NCI-H187 (cell line): ENCODE measurements at regions not wholly inside any gene's neighbourhood (a gene's known extent, or its start where the extent isn't known, plus 50 kb on each side); places are given as distances from the start of the nearest gene placed in this dataset.
"Not testable (repeated sequence)": the region's sequence is repeated elsewhere in the genome, so short reads cannot be mapped to it uniquely, and the experiment has no call there.

ENCODE experiments used
- DNase-seq, 2 experiments: peaks; one replicate each; lab custom pipeline; 2025; lab: John Stamatoyannopoulos, UW

DNA sequence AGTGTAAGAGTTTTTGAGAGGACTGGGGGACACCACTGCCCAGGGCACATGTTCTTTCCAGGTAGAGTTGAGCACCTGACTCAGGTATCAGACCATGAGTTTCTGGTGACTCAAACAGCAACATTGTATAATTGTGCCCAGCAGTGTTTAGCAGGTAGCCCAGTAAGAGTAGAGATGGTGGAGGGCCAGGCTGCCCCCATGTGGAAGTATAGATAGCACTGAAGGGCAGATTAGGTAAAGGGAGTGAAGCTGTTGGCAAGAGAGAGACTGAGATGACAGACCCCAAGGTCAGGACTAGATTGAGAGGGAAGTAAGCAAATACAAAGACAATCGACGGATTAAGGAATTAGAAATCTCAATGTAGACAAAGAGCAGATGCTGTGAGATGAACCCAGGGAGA is 74.6 kb downstream of the TRIM42 start:
- no peak for DNase-seq

DNA sequence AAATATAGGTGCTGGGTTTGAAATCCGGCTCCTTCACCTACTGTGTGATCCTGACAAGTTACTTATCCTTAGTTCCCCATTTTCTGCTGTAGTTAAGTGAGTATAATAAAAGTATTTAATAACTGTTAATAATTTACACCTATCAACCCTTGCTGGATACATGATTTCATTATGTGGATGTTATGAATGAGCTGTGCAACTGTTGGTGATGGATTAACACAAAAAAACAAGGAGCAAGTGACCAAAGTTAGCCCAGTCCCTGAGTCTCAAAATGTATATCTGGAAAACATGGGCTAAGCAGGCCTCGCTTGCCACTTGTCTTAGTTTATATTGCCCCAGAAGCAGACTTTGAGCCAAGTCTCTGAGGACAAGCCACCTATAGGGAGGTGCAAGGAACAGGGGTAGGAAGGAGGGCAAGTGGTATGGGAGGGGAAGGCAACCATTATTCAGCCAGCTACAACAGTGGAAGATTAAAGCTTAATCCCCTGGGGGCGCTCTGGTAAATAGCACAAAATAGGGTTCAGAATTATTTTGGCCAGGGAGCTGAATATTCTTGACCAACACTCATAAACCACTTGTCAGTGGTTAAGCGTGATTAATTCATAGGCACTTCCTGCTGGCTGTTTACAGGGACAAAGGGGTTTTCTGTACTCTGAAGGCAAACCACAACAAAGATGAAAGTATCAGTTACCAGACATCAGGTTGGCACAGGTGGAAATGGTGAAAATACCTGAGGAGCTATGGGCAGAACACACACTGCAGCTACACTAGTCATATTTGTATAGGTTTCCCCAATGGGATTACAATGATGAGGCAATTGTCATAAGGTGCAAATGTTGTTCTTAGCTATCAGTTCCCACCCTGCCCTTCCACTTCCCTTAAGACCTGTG is 76.2 kb downstream of the TRIM42 start:
- DNase-seq: no peak

DNA sequence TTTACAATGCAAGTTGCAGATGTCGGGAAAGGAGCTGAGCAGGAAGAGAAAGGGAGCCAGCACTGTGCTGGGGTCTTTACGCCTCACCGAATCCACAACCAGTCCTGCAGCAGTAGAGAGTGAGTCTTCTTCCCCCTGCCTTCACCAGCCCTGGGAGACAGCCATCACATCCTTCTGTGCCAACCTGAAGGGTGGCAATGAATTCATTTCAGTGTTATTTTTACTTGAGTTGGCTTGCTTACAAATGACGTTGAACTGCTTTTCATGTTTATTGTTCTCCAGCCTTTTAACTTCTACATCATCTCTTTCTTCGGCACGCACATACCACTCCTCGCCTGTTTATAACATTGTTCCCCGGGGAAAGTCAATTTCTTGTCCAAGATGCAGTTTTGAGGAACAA is 77.1 kb downstream of the TRIM42 start:
- no peak for DNase-seq

DNA sequence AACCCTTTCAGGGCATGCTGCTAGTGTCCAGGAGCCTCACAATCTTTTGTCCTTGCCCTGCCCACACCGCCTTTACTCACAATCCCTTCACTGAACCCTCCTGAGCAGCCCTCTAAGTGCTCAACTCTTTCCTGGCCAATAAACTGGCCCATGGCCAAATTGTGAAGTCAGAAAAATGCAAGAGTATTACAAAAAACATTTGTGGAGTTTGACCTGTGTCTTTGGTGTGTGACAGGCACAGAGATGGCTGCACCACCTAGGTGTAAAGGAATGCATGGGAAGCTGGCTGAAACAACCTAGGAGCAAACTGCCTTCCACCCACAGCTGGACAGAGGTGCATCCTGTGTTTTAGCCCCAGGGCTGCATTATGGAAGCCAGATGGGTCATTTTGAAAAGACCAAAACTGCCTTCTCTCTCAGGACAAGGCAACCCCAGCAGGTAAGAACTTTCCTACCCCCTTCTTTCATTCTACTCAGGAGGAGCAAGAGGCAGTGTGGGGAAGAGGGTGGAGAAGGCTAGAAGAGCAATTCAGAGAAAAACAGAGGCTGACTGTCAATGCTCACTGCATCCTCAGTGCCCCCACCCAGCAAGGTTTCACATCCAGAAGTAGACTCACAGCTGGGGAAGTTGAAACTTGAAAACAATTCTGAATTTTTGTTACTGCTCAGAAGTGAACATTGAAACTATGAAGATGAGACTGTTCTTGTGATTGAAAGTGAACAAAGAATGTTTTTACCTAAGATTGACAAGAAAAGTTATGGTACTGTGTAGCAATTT is 78.6 kb downstream of the TRIM42 start:
- DNase-seq: no peak

DNA sequence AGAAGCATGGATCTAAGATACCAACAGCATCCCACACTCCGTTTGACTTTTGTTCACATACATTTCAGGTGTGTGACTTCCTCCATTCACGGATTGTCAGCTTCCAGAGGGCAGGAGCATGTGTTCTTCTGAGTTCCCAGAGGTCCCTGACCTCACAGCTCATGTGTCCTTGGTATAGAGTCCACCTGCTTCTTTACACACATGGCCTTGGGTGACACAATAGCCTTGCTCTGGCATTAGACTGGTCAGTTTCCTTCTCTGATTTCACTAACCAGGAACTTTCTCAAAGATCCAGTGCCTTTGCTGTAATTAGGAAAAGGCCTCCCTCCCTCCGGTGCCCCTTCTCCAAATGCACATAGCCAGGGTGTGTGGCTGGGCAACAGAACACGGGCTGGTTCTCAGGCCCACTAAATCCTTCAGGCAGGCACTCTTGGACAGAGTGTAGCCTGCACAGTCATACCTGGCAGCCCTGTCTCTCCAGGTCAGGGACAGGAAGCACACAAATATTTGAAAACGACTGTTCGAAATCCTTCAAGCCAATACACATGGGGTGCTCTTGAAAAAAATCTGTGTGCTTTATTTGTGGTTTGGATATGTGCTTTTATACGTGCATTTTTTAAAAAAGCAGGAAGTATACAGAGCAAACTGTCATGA is 81.1 kb downstream of the TRIM42 start:
- DNase-seq: no peak

DNA sequence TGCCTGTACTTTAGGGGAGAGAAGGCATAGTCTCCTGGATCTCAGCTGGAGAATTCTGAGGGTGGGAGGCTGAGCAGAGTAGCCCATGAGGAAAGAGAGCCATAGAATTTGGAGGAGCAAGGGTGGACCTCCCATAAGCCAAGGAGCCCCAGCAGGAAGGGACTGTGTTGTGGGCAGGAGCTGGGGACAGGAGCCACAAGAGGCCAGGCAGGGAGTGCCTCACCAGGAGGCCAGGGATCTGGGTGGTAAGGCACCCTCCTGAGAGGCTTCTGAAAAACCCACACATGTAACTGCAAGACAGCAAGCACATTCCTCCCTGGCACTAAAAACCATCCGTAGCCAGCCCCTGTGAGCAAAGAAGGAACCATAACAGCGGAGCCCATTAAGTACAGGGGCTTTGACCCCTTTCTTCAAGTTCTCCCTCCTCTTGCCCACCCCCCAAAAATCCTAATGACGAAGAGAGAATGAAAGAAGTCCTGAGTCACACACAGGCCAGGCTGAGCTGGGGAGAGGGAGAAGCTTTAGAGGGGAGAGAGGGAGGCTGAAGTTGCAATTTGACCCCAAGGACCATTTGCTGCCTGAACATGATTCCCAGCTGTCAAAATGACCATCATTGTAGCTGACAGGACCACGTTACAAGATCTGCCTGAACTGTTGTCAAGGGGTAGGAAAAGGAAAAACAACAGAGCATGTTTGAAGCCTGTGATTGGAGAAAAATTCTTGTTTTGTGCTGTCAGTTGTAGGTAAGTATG is 82.6 kb downstream of the TRIM42 start:
- DNase-seq: no peak

DNA sequence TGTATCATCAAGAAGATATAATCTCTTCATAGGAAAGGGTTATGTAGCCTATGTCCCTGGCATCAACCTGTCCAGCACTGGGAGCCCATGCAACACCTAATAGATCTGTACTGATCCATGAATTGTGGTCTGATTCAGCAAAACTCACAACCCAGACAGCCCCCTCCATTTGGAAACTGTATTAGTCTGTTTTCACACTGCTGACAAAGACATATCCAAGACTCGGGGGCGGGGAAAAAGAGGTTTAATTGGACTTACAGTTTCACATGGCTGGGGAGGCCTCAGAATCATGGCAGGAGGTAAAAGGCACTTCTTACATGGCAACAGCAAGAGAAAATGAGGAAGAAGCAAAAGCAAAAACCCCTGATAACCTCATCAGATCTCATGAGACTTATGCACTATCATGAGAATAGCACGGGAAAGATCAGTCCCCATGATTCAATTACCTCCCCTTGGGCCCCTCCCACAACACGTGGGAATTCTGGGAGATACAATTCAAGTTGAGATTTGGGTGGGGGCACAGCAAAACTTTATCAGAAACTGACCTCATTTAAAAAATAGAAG is 83.3 kb downstream of the TRIM42 start:
- no peak for DNase-seq

DNA sequence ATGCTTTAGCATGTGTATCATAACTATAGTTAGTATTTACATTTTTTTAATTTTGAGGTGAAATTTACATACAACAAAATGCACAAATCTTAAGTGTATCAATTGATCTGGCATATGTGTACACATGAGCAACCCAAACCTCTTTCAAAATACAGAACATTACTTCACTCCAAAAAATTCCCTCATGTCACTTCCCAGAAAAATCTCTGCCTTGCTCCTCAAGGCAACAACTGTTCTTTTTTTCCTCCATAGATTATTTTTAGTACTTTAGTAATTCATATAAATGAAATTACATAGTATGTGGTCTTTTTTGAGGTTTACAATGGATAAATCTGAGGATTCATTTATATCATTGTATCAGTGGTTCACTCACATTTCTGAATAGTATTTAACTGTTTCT is 84.9 kb downstream of the TRIM42 start:
- DNase-seq: no peak

DNA sequence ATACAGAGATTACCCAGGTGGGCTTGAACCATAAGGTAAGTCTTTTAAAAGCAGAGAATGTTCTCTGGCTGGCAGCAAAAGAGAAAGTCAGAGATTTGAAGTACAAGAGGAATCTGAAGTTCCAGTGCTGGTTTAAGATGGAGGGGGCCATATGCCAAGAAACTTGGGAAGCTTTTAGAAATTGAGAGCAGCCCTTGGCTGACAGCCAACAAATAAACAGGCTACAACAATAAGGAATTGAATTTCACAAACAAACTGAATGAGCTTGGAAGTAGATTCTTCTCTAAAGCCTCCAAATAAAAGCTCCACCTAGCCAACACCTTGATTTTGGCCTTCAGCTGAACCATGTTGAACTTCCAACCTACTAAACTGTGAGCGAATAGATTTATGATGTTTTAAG is 85.7 kb downstream of the TRIM42 start:
- no peak for DNase-seq

DNA sequence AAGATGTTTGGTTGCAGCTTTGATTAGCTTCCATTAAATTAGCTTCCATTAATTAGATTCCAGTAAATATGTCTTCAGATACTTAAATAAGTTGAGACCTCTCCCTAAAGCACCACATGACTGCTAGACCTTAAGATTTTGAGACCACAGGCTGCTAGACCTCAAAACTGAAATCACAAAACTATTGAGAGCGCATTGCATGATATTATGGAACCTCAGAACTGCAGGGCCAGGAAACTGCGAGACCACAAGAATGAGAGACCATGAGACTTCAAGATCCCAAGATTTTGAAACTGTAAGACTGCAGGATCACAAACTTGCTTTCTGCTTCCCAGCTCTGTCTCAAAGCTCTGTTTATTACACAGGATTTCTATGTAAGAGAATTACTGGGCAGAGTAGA is 87.4 kb downstream of the TRIM42 start:
- DNase-seq: no peak

DNA sequence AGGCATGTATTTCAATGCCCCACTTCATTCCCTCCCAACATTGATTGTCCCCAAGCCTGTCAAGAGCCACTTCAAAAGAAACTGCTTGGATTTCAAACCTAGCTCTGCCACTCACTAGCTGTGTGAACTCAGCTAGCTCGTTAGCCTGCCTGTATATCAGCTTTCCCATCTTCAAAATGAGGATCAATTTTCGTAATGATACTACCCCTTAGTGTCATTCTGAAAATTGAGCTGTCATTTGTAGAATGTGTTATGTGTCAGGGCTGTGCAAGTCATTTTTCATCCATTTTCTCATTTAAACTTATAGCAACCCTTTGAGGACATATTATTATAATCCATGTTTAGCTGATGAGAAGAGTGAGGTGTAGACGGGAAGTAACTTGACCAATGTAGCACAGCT is 88.6 kb downstream of the TRIM42 start:
- DNase-seq: no peak

DNA sequence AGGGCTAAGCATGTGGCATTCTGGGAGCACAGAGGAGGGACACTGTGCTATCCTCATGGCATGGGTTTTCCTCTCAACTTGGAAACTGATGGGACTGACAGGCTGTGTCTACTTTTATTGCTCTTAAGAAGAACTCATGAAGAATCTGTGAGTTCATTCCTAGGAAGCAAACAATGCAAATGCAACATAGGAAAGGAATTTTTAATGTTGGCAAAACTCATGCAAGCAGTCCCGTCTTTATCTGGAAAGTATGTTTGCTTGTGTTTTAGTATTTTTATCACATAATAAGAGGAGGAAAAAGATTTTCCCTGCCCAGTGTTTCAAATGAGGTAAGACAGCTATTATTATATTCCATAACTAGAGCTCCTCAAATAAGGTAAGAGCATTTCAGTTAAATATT is 89.7 kb downstream of the TRIM42 start:
- DNase-seq: no peak

DNA sequence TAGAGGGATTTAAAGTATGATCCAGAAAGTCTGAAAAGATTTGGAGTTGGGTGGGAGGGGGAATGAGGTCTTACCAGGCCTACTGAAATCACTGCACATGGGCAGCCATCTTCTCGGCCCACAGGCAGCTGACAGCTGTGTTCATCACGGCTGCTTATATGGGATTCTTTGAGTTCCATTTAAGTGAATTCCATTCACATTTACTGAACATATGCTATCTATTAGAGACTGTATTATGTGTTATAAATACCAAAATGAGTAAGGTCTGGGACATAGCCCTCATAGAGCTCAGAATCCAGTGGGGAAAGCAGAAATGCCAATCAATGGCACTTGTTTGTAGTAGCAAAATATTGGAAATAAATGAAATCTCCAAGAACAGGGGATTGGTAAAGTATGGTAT is 91.1 kb downstream of the TRIM42 start:
- DNase-seq: no peak

DNA sequence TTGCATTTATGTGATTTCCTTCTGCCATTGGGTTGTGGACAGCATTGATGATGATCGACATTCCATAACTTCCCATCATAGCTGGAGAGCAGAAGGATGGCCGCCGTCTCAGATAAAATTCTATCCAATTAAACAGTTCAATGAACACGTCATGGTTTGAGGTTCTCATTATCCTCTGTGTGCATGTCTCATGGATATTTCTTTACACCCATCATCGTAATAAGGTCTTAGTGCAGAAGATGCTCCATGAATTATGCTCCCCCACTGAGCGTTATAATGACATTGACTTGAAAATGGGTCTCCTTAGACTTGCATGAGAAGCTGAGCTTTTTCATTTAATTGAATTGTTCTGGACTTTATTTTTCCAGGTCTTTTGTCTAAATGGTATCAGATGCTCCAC is 92.1 kb downstream of the TRIM42 start:
- no peak for DNase-seq

DNA sequence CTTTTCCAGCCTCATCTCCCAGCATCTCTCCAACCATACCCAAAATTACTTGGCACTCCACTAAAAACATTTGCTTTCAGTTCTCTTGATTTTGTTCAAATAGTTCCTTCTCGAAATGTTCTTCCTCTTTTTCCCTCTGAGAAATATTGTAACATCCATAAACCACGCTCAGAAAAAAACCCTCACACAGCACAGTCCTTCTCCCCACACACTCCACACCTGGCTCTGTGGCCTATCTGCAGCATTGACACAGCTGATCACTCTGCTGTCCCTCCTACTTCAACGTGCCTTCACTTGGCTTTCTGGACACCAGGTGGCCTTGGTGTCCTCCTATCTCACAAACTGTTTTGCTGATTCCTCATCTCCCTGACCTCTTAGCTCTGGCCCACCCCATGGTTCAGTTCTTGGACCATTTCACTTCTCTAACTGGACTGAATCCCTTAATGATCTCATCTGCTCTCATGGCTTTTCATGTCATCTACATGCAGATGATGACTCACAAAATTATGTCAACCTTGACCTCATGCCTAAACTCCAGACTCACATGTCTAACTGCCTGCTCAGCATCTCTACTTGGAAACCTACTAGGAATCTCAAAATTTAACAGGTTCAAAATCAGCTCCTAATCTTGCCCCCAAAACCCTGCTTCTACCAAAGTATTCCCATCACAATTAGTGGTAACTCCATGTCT is 93.3 kb downstream of the TRIM42 start:
- no peak for DNase-seq

DNA sequence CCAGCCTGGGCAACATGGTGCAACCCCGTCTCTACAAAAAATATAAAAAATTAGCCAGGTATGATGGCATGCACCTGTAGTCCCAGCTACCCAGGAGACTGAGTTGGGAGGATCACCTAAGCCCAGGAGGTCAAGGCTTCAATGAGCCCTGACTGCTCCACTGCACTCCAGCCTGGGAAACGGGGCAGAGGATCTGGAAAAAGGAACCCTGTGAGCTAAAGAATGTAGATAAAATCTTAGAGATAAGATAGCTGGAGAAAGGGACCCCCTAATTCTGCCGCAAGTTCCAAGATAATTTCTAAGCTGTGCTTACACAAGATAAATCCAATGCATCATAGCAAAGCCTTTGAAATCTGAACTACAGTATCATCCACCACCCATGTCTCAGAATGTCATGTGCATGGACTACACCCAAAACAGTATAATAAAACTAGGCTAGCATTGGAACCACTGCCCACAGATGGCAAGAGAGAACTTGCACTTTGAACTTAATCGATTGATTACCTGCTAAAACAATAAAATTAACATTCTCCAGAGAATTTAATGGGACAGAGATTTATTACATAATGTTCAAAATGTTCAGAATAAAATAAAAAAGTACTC is 99.9 kb downstream of the TRIM42 start:
- no peak for DNase-seq

DNA sequence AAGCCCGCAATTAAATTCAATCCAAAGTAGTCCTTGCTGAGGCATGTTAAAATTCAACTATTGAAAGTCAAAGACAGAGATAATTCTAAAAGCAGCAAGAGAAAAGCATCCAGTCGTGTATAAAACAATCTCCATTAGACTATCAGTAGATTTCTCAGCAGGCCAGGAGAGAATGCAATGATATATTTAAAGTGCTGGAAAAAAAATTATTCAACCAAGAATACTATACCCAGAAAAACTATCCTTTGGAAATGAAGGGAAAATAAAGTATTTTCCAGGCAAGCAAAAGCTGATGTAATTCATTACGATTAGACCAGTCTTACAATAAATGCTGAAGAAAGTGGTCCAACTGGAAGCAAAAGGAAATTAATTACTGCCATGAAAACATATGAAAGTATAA is 113.5 kb downstream of the TRIM42 start:
- no peak for DNase-seq

DNA sequence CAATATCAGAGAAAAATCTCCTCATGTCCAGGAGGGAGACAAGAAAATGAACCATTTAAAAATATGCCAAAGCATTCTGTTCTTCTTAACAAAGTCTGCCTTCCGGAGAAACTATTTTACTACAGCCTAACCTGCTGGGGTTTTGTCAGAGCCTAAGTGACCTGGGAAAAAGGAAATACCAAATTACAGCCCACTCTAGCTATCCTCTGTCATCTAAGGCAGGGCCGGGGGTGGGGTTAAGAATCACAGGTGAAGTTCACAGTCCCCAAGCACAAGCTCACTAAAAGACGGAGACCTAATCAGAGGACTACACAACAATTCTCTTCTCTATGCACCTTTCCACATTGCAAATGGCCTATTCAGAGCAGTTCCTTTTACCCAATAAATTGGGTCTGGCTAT is 116.6 kb downstream of the TRIM42 start:
- no peak for DNase-seq

DNA sequence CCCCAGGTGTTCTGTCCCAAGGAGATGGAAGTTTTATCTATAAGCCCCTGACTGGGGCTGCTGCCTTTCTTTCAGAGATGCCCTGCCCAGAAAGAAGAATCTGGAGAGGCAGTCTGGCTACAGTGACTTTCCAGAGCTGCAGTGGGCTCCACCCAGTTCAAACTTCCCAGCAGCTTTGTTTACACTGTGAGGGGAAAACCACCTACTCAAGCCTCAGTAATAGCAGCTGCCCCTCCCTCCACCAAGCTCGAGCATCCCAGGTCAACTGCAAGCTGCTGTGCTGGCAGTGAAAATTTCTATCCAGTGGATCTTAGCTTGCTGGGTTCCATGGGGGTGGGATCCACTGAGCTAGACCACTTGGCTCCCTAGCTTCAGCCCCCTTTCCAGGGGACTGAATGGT is 125.0 kb downstream of the TRIM42 start:
- DNase-seq: not testable (repeated sequence)

DNA sequence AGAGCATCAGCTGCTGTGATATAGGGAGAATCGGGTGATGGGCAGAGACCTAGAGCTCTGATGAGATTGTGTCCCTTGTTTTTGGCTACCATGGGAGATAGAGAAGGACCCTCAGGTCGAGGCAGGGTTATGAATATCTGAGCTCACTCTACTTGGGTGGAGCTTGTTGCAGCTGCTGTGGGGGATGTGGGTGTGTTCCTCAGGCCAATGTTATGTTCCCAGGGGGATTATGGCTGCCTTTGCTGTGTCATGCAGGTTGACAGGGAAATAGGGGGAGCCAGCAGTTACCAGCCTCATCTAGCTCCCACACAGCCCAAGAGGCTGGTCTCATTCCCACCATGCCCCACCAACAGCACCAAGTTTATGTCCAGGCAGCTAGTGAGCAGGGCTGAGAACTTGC is 131.5 kb downstream of the TRIM42 start:
- DNase-seq: no peak
